GM19452 (cell line): ENCODE measurements at regions not wholly inside any gene's neighbourhood (a gene's known extent, or its start where the extent isn't known, plus 50 kb on each side); places are given as distances from the start of the nearest gene placed in this dataset.

ENCODE experiments used
- ATAC-seq: cut with Tn5 transposase; IDR thresholded peaks from one replicate; pipeline ENCODE4 v1.9.1; 2021; ENCODE audit not compliant: unreplicated experiment

GRCh38 chr6:102525336-102525735 is 1131.8 kb downstream of the GRIK2 start:
- ATAC-seq = no peak

GRCh38 chr6:102520966-102521365 is 1127.5 kb downstream of the GRIK2 start:
- ATAC-seq = no peak

DNA sequence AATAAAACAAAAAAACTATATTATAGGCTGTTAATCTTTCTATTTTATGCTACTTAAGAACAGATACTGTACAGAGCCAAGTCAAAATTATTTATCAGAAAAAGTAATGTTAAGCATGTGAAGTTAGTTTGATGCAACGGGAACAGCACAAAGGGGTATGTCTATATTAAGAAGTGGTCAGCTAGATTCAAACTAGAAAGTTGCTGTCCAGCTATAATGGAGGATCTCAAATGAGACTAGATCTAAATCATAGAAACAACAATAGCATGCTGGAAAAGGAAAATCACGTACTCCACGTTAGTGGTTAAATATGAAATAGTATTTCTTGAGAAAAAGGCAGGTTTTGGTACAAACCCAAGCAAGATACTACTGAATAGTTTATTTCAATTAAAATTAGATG is 1124.0 kb downstream of the GRIK2 start:
- no peak for ATAC-seq

GRCh38 chr6:102501615-102502014 is 1108.1 kb downstream of the GRIK2 start:
- ATAC-seq = no peak

GRCh38 chr6:102494808-102495207 is 1101.3 kb downstream of the GRIK2 start:
- no peak for ATAC-seq

DNA sequence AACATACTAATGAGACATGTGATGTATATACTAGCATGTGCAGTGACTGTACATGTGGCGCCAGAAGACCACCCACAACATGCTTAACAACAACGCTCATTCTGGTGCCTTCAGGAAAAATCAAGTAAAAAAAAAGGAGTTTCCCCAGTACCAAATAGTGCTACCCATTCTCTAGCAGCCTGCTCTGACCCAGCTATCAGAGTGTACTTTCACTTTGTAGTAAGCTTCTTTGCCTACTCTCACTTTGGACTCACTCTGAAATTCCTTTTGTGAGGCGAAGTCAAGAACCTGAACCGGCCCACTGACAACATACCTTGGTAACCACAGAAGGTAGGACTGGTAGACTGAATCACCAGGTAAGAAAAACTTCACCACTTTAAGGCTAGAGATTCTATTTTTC is 1100.0 kb downstream of the GRIK2 start:
- no peak for ATAC-seq

GRCh38 chr6:102488729-102489128 is 1095.2 kb downstream of the GRIK2 start:
- no peak for ATAC-seq

- ATAC-seq = no peak
Measured at GRCh38 chr6:102485480-102485879, 1092.0 kb downstream of the GRIK2 start.

- ATAC-seq = no peak
Measured at GRCh38 chr6:102474041-102474807, 1080.7 kb downstream of the GRIK2 start.

DNA sequence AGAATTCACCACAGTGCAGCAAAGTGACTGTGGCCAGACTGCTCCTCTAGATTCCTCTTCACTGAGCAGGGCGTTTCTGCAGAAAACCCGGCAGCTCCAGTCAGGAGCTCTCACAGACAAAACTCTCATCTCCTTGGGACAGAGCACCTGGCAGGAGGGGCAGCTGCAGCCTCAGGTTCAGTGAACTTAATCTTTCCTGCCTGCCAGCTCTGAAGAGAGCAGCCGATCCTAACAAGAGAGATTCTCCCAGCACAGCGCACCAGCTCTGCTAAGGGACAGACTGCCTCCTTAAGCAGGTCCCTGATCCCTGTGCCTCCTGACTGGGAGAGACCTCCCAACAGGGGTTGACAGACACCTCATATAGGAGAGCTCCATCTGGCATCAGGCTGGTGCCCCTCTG is 1065.5 kb downstream of the GRIK2 start:
- no peak for ATAC-seq

DNA sequence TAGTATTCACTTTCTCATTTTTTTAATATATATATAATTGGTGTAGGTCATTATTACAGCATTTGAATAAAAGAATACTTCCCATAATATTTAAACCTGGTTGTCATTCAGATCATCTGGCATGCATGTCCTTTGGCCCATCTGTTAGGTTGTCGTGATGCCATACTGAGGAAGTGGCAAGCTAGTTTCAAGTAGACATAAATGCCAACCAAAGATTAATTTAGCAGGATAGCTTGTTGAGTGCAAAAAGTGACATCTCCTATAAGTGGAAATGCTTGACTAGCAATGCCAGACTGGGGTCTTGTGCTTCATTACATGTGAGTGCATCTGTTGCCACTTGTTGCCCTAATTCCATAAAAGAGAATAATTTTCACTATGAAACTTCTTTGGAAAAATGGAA is 1044.7 kb downstream of the GRIK2 start:
- no peak for ATAC-seq

DNA sequence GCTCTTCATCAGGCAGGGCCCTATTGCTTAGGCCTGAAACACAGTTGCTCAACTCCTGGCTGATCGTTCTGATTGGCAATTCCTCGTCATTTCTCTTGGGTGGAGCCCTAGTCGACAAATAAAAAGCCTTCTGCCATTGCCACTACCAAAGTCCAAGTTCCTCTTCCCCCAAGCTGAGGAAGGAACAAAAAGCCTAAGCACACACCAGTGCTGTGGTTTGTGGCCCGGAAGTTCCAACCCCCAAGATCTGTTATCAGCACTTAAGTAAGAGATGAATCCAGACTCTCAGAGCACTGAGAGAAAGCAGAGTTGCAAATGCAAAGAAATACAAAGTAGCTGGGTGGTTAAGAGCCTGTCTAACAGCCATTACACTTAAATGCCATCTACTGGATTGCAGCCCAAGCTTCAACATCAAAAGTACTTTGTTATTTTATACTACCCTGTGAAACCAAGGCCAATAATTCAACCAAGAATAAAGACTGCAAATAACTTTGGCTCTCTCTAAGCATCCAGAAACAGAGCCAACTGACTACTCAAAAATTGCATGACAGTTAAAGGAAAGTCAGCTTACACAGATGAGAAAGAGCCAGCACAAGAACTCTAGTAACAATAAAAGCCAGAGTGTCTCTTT is 1024.0 kb downstream of the GRIK2 start:
- no peak for ATAC-seq

DNA sequence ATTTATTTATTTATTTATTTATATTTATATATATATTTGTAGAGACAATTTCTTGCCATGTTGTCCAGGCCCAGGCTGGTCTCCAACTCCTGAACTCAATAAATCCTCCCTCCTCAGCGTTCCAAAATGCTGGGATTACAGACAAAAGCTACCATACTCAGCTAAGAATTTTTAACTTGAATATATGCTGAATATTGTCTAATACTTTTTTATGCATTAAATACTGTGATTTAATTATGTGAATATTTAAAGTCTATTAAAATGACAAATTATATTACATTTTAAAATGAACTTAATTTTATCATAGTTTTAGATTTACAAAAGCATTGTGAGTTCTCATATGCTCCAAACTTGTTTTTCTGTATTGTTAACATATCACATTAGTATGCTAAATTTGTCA is 1022.4 kb downstream of the GRIK2 start:
- ATAC-seq = no peak

- ATAC-seq = no peak
Measured at GRCh38 chr6:102411796-102412195, 1018.3 kb downstream of the GRIK2 start.

- no peak for ATAC-seq
Measured at GRCh38 chr6:102407886-102408741, 1014.6 kb downstream of the GRIK2 start.

GRCh38 chr6:102405860-102406259 is 1012.4 kb downstream of the GRIK2 start:
- no peak for ATAC-seq

DNA sequence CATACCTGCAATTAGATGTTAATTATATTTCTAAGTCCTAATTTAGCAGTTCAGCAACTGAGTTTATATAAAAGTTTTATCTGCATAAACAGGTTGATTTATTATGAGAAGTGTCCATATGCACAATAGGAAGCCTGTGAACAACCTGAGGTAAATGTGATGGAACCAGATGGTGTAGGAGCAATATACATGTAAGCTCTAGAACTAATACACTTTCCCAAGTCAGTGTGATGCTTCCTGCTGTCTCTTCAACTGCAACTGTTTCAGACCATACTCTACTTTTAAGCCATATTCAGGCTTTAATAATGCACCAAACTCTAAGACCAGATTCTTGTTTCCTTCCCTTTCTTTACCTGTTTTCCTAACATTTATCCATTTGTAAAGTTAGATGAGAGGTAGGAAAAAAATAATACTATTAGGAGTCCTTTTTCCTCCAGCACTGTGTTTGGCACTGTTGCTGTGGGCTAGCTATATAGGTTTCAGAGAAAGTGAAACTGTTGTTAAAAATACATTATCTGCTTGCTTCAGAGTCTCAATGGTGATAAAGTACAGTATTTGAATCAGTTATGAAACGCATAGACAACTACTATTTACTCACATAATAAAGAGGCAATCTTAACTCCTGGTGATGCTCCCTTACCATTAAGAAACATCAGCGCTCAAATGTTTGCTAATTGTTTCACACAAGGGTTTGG is 1009.3 kb downstream of the GRIK2 start:
- ATAC-seq = no peak

GRCh38 chr6:102398788-102399390 is 1005.4 kb downstream of the GRIK2 start:
- no peak for ATAC-seq

GRCh38 chr6:102390541-102390940 is 997.0 kb downstream of the GRIK2 start:
- no peak for ATAC-seq

DNA sequence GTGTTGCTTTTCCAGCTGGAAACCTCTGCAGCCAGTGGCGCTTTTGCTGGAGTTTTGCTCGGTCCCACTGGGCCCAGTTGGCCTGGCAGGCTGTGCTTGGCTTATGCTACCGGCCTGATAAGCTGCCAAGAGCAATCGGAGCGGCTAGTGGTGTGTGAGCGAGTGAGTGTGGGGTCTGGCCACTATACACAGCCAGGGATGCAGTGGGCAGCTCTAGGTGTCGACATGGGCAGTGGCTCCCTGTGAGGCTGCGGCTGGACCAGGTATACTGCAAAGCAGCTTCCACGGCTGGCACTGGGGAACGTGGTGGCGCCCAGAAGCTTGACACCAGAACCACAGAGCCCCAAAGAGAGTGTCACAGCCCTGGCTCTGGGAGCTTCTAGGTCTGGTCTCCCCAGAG is 996.5 kb downstream of the GRIK2 start:
- ATAC-seq = no peak
